C4-2B (cell line): ENCODE measurements at regions not wholly inside any gene's neighbourhood (a gene's known extent, or its start where the extent isn't known, plus 50 kb on each side); places are given as distances from the start of the nearest gene placed in this dataset.

Source experiments
- H3K27ac ChIP-seq: fragments of 450-650 bp; 2 replicates; pipeline ENCODE4 v1.5.1; 2017
- ZFX ChIP-seq: fragments of 450-650 bp; IDR thresholded peaks from 2 replicates; pipeline ENCODE4 v1.6.1; 2017
- TF ChIP-seq, protein P1 (sequence below): fragments of 450-650 bp; conservative IDR thresholded peaks from 2 replicates; pipeline ENCODE4 v1.5.1; 2017; ENCODE audit warnings: mild to moderate bottlenecking

DNA sequence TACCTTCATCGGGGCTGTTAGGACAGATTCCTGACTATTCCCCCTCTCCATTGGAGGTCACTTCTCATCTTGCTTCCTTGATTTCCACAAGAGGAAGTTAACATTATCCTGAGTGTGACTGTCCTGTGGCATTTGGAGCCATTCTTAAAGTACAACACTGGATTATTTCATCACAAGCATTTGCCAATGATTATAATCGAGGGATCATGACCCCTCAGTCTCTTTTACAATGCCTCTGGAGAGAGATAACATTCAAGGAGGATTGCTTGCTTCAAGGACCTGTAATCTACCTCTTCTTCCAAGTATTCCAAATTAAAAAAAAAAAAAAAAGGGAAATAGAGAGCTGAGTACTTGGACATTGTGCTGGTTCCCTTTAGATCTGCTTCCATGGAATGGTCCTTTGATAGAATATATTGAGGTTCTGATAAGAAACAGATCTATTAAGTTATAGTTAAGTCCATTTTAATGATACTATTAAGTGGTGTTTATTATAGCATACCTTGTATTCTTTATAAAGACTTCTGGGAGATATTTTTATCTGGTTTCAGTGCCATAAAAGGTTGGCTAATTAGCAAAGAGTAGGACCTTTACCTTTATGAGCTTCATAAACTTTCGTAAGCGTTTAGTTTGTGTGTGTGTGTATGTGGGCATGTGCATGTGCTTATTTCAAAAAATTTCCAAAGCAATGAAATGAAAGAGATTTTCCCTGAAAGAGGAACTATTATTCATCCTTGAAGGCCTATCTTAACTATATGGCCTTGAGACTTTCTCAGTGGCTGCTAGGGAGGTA lies 469.1 kb downstream of the DHX35 start:
- TF ChIP-seq, protein P1, sequence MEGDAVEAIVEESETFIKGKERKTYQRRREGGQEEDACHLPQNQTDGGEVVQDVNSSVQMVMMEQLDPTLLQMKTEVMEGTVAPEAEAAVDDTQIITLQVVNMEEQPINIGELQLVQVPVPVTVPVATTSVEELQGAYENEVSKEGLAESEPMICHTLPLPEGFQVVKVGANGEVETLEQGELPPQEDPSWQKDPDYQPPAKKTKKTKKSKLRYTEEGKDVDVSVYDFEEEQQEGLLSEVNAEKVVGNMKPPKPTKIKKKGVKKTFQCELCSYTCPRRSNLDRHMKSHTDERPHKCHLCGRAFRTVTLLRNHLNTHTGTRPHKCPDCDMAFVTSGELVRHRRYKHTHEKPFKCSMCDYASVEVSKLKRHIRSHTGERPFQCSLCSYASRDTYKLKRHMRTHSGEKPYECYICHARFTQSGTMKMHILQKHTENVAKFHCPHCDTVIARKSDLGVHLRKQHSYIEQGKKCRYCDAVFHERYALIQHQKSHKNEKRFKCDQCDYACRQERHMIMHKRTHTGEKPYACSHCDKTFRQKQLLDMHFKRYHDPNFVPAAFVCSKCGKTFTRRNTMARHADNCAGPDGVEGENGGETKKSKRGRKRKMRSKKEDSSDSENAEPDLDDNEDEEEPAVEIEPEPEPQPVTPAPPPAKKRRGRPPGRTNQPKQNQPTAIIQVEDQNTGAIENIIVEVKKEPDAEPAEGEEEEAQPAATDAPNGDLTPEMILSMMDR: no peak
- no peak for TF ChIP-seq ZFX

DNA sequence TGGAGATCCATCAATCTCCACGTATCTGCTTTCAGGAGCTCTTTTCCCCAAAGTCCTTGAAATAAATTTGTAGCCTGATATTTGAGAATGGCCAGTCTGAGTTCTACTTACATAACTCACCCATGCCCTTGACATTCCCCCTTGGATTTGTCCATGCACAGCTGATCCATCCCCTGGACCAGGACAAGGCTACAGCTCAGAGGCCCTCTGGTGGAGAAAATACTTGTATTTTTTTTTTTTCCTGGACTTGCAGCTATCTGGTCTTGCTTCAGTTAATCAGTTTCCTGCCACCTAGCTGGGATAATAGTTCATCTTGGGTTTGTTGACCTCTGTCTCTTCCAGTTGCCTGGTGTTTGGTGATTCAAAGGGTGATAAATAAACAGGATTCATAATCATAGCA lies 467.6 kb downstream of the DHX35 start:
- H3K27ac ChIP-seq: no peak overlapping the region
- TF ChIP-seq, protein P1: peak; percentile 69
- TF ChIP-seq ZFX: no peak

More for the DNA sequence above, 469.1 kb downstream of the DHX35 start:
- H3K27ac ChIP-seq: no peak overlapping the region

- TF ChIP-seq, protein P1: no peak
- no peak for TF ChIP-seq ZFX
These were observed 463.0 kb downstream of the DHX35 start for GRCh38 chr20:39424962-39425678.

GRCh38 chr20:39421571-39422105 lies 459.5 kb downstream of the DHX35 start:
- TF ChIP-seq ZFX: no peak
- TF ChIP-seq, protein P1: no peak
- H3K27ac ChIP-seq: no peak overlapping the region

More at GRCh38 chr20:39424962-39425678, 463.0 kb downstream of the DHX35 start:
- H3K27ac ChIP-seq: no peak overlapping the region

- no peak for TF ChIP-seq ZFX
- TF ChIP-seq, protein P1: no peak
These were observed 449.9 kb downstream of the DHX35 start for GRCh38 chr20:39412091-39412490.

DNA sequence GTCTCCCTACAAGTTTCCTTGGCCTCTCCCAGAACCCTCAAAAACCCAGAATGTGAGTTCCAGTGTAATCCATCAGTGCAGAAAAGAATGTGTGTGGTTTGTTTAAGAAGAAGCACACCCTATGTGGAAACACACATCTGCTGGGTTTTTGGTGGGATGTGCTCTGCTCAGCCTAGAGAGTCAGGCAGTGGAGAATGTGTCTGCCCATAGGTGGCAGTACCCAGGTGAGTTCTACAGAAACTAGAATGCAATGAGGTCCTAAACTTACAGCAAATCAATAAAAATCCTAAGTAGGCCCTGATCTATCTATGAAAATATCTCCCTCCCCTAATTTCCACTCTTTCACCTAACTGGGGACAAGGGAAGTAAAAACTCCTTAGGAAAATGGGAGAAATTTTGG lies 437.3 kb downstream of the DHX35 start:
- no peak overlapping the region for H3K27ac ChIP-seq
- TF ChIP-seq ZFX: no peak
- TF ChIP-seq, protein P1: peak; percentile 58

More at GRCh38 chr20:39412091-39412490, 449.9 kb downstream of the DHX35 start:
- no peak overlapping the region for H3K27ac ChIP-seq

DNA sequence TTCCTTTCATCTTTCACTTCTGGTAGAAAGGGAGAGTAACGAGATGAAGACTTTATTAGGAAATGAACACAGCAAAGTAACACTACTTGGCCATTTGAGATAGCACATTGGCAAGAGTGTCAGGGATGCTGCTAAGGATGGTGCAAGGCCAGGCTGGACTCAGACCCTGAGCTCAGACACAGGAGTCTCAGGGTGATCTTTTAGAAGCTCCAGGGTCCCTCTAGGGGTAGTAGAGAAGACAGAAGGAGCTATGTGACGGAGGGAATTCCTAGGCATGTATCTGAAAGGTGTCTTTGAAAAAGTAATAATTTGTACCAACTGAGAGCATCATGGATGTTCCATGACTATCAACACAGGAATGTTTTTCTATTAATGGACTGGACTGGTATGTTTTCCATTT lies 436.5 kb downstream of the DHX35 start:
- TF ChIP-seq, protein P1: no peak
- TF ChIP-seq ZFX: no peak
- H3K27ac ChIP-seq: no peak overlapping the region
